Activated CD4-positive, alpha-beta T cell treated with anti-CD3 and anti-CD28 coated beads, Interleukin-2, amount 10 ng/mL, durations not matched to agents 7 days and 5 days (primary cell): ENCODE measurements at regions not wholly inside any gene's neighbourhood (a gene's known extent, or its start where the extent isn't known, plus 50 kb on each side); places are given as distances from the start of the nearest gene placed in this dataset.

Experiments
- CTCF ChIA-PET: fragments of 350-600 bp; sonication (Branson Sonifier 250); formaldehyde crosslinking; loops from one replicate; lab custom pipeline; 2021; ENCODE audit warnings: antibody characterized with exemption; lab: Charles Lee
- POLR2A ChIA-PET: fragments of 350-600 bp; sonication (Branson Sonifier 250); formaldehyde crosslinking; loops from one replicate; lab custom pipeline; 2021; ENCODE audit warnings: antibody characterized with exemption; lab: Charles Lee
- DNase-seq: peaks from one replicate; pipeline ENCODE4 v3.0.0-alpha.2; 2020
- H3K27ac Mint-ChIP-seq: one replicate; pipeline ENCODE4 v1.8.0; 2021; ENCODE audit warnings: mild to moderate bottlenecking, moderate library complexity, mixed read lengths
- H3K27me3 Mint-ChIP-seq: one replicate; pipeline ENCODE4 v1.8.0; 2021; ENCODE audit warnings: mixed read lengths
- H3K36me3 Mint-ChIP-seq: one replicate; pipeline ENCODE4 v1.8.0; 2021; ENCODE audit warnings: low read depth, mixed read lengths
- H3K4me1 Mint-ChIP-seq: one replicate; pipeline ENCODE4 v1.8.0; 2021; ENCODE audit warnings: mixed read lengths
- H3K4me3 Mint-ChIP-seq: one replicate; pipeline ENCODE4 v1.8.0; 2021; ENCODE audit warnings: mild to moderate bottlenecking, moderate library complexity, mixed read lengths
- H3K9me3 Mint-ChIP-seq: one replicate; pipeline ENCODE4 v1.8.0; 2021; ENCODE audit warnings: mixed read lengths

- ChIA-PET CTCF (interaction anchor here (0.8 to 1.8 kb wide), 6 partner anchors 11 to 595 kb away, joined by 3 to 4 read pairs (median 3); no protein-coding TSS in a partner anchor), POLR2A (no interaction called here)
- Mint-ChIP-seq H3K27ac (no peak overlapping the region), H3K4me1 (peaks cover 15% of the 10 kb centered on the region), H3K9me3 (no peaks in the 10 kb centered on the region), H3K27me3 (peaks cover 3% of the 10 kb centered on the region), H3K4me3 (no peak overlapping the region), H3K36me3 (no peaks in the 10 kb centered on the region)
- no peak for DNase-seq
Measured at GRCh38 chr14:65821224-65821753, 408.8 kb downstream of the FUT8 start.

- CTCF ChIA-PET: interaction anchor here (0.6 to 2.8 kb wide), 36 partner anchors 9 to 682 kb away, joined by 3 to 12 read pairs (median 4); no protein-coding TSS in a partner anchor
- peaks cover 3% of the 10 kb centered on the region for H3K27me3 Mint-ChIP-seq
- POLR2A ChIA-PET: interaction anchor here (0.5 to 0.6 kb wide), 2 partner anchors 20 to 506 kb away, joined by 3 to 4 read pairs; no protein-coding TSS in a partner anchor
- H3K4me3 Mint-ChIP-seq: no peak overlapping the region
- no peaks in the 10 kb centered on the region for H3K36me3 Mint-ChIP-seq
- peak; percentile 72 for DNase-seq
- no peaks in the 10 kb centered on the region for H3K9me3 Mint-ChIP-seq
- no peak overlapping the region for H3K27ac Mint-ChIP-seq
- peaks cover 29% of the 10 kb centered on the region for H3K4me1 Mint-ChIP-seq
Measured at GRCh38 chr14:65824285-65824977, 411.9 kb downstream of the FUT8 start.

- Mint-ChIP-seq H3K4me1 (peaks cover 29% of the 10 kb centered on the region), H3K4me3 (no peak overlapping the region), H3K27me3 (peaks cover 3% of the 10 kb centered on the region), H3K27ac (no peak overlapping the region), H3K9me3 (no peaks in the 10 kb centered on the region), H3K36me3 (peaks cover under 1% of the 10 kb centered on the region)
- CTCF ChIA-PET: interaction anchor here (0.6 to 2.8 kb wide), 28 partner anchors 8 to 682 kb away, joined by 3 to 12 read pairs (median 4); no protein-coding TSS in a partner anchor
- DNase-seq: no peak
- POLR2A ChIA-PET: interaction anchor here (0.6 kb wide), 1 partner anchor 19 kb away, joined by 3 read pairs; no protein-coding TSS in a partner anchor
Measured at GRCh38 chr14:65824978-65825299, 412.4 kb downstream of the FUT8 start.

DNA sequence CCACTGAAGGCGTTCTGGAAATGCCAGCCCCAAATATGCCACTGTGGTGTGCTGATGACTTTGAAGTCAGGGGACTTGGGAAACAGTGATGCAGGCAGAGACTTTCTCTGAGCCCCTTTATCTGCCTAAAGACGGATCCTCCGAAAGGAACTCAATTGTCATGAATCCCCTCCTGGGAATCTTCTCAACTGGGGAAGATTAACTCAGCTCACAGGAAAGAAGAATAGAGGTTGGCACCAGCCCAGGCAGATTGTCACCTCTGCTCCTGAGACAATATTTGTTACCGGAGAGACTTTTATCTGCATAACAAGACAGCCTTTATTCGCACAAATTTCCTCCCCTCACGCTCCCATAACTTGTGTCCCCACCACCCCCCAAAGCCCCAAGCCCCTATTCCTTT lies 414.4 kb downstream of the FUT8 start:
- POLR2A ChIA-PET: no interaction called here
- Mint-ChIP-seq H3K4me3 (no peak overlapping the region), H3K27me3 (peaks cover 3% of the 10 kb centered on the region), H3K27ac (no peak overlapping the region), H3K36me3 (peaks cover 5% of the 10 kb centered on the region), H3K9me3 (no peaks in the 10 kb centered on the region), H3K4me1 (peaks cover 29% of the 10 kb centered on the region)
- CTCF ChIA-PET: interaction anchor here (1.0 kb wide), 1 partner anchor 17 kb away, joined by 3 read pairs; no protein-coding TSS in a partner anchor
- no peak for DNase-seq

- Mint-ChIP-seq H3K36me3 (peaks cover 5% of the 10 kb centered on the region), H3K27me3 (peaks cover 3% of the 10 kb centered on the region), H3K9me3 (no peaks in the 10 kb centered on the region), H3K4me3 (no peak overlapping the region), H3K27ac (peak overlapping the region; percentile 27), H3K4me1 (peaks cover 31% of the 10 kb centered on the region)
- no peak for DNase-seq
- ChIA-PET POLR2A (no interaction called here), CTCF (interaction anchor here (1.0 to 2.0 kb wide), 2 partner anchors 17 to 412 kb away, joined by 3 to 6 read pairs; no protein-coding TSS in a partner anchor)
Measured at GRCh38 chr14:65827520-65827919, 415.0 kb downstream of the FUT8 start.

- DNase-seq: no peak
- H3K4me3 Mint-ChIP-seq: no peak overlapping the region
- ChIA-PET CTCF (interaction anchor here (0.6 to 2.0 kb wide), 4 partner anchors 9 to 413 kb away, joined by 3 to 6 read pairs (median 4); no protein-coding TSS in a partner anchor), POLR2A (no interaction called here)
- peaks cover 40% of the 10 kb centered on the region for H3K4me1 Mint-ChIP-seq
- no peak overlapping the region for H3K27ac Mint-ChIP-seq
- H3K9me3 Mint-ChIP-seq: no peaks in the 10 kb centered on the region
- H3K36me3 Mint-ChIP-seq: peaks cover 5% of the 10 kb centered on the region
- H3K27me3 Mint-ChIP-seq: peaks cover 3% of the 10 kb centered on the region
Measured at GRCh38 chr14:65828396-65828795, 415.9 kb downstream of the FUT8 start.

DNA sequence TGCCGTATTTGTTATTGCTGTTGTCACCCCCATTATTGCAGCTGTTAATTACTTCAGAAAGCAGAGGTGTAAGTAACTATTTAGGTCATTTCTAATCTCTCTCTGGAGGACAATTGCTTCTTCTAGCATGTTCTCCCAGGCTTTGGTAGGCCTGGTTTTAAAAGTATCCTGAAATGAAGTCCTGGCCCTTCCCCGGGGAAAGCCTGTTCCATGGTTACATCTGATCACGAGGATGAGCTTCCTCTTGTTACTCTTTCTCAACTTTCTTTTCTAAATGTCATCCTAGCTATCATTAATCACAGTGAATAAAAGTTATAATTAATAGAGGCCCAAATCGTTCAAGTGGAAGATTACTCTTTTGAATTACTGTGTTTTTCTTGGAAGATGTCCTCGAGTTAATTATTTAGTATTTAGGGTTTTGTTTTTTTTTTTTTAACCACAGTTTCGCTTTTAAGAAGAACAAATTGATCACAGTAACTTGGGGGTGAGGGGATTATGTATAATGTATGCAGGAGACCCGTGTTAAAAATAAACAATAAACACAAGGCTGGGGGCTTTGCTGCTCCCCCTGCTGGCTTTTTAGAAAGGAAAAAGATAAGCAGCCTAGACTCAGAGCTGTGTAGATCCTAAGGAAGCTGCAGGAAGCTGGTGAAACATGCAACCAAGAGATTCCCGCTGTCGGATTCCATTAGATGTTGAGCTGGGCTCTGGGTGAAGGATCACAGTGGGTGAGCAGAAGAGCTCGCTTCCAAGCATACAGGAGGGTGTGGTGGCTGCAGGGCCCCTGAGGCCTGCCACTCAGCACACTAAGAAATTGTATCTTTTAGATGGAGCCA lies 420.1 kb downstream of the FUT8 start:
- Mint-ChIP-seq H3K4me3 (no peak overlapping the region), H3K27me3 (no peaks in the 10 kb centered on the region), H3K27ac (peak overlapping the region; percentile 58), H3K9me3 (peaks cover 4% of the 10 kb centered on the region), H3K4me1 (peaks cover 37% of the 10 kb centered on the region), H3K36me3 (peaks cover 11% of the 10 kb centered on the region)
- POLR2A ChIA-PET: no interaction called here
- CTCF ChIA-PET: interaction anchor here (0.6 to 2.7 kb wide), 6 partner anchors 8 to 604 kb away, joined by 3 to 9 read pairs (median 4); no protein-coding TSS in a partner anchor
- no peak for DNase-seq

- H3K4me3 Mint-ChIP-seq: no peak overlapping the region
- no peak for DNase-seq
- H3K4me1 Mint-ChIP-seq: peaks cover 38% of the 10 kb centered on the region
- peaks cover 15% of the 10 kb centered on the region for H3K36me3 Mint-ChIP-seq
- CTCF ChIA-PET: interaction anchor here (0.7 to 2.0 kb wide), 4 partner anchors 9 to 605 kb away, joined by 3 to 9 read pairs (median 4); no protein-coding TSS in a partner anchor
- H3K27me3 Mint-ChIP-seq: no peaks in the 10 kb centered on the region
- peaks cover 11% of the 10 kb centered on the region for H3K9me3 Mint-ChIP-seq
- POLR2A ChIA-PET: no interaction called here
- peak overlapping the region; percentile 58 for H3K27ac Mint-ChIP-seq
Measured at GRCh38 chr14:65833267-65833880, 420.8 kb downstream of the FUT8 start.

GRCh38 chr14:65834051-65834450 lies 421.5 kb downstream of the FUT8 start:
- Mint-ChIP-seq H3K27me3 (no peaks in the 10 kb centered on the region), H3K27ac (no peak overlapping the region), H3K4me3 (no peak overlapping the region), H3K4me1 (peaks cover 41% of the 10 kb centered on the region), H3K36me3 (peaks cover 21% of the 10 kb centered on the region), H3K9me3 (peaks cover 16% of the 10 kb centered on the region)
- CTCF ChIA-PET: interaction anchor here (1.2 to 2.0 kb wide), 2 partner anchors 9 to 17 kb away, joined by 3 to 9 read pairs; no protein-coding TSS in a partner anchor
- no peak for DNase-seq
- POLR2A ChIA-PET: no interaction called here

GRCh38 chr14:65834812-65835211 lies 422.3 kb downstream of the FUT8 start:
- Mint-ChIP-seq H3K27ac (peak overlapping the region; percentile 22), H3K4me3 (no peak overlapping the region), H3K27me3 (no peaks in the 10 kb centered on the region), H3K36me3 (peaks cover 21% of the 10 kb centered on the region), H3K9me3 (peaks cover 19% of the 10 kb centered on the region), H3K4me1 (peaks cover 49% of the 10 kb centered on the region)
- ChIA-PET POLR2A (no interaction called here), CTCF (interaction anchor here (1.1 to 1.2 kb wide), 2 partner anchors 10 to 16 kb away, joined by 3 read pairs; no protein-coding TSS in a partner anchor)
- no peak for DNase-seq

- POLR2A ChIA-PET: no interaction called here
- Mint-ChIP-seq H3K27me3 (no peaks in the 10 kb centered on the region), H3K4me1 (peaks cover 56% of the 10 kb centered on the region), H3K4me3 (no peak overlapping the region), H3K9me3 (peaks cover 21% of the 10 kb centered on the region), H3K27ac (no peak overlapping the region), H3K36me3 (peaks cover 16% of the 10 kb centered on the region)
- DNase-seq: no peak
- CTCF ChIA-PET: interaction anchor here (1.1 to 1.2 kb wide), 2 partner anchors 11 to 15 kb away, joined by 3 read pairs; no protein-coding TSS in a partner anchor
Measured at GRCh38 chr14:65835501-65835900, 423.0 kb downstream of the FUT8 start.

GRCh38 chr14:65838565-65838964 lies 426.0 kb downstream of the FUT8 start:
- Mint-ChIP-seq H3K27me3 (no peaks in the 10 kb centered on the region), H3K9me3 (peaks cover 34% of the 10 kb centered on the region), H3K4me3 (no peak overlapping the region), H3K27ac (peak overlapping the region; percentile 51), H3K36me3 (peaks cover 32% of the 10 kb centered on the region), H3K4me1 (peaks cover 66% of the 10 kb centered on the region)
- CTCF ChIA-PET: interaction anchor here (1.2 to 2.4 kb wide), 3 partner anchors 14 to 637 kb away, joined by 3 to 6 read pairs (median 3); no protein-coding TSS in a partner anchor
- POLR2A ChIA-PET: no interaction called here
- no peak for DNase-seq
